Limb (tissue), 2 donors: ENCODE measurements at regions not wholly inside any gene's neighbourhood (a gene's known extent, or its start where the extent isn't known, plus 50 kb on each side); places are given as distances from the start of the nearest gene placed in this dataset.

Experiments used
- DNase-seq, 2 donors: peaks; one replicate each; pipeline ENCODE4 v3.0.0-alpha.2; 2016; ENCODE audit errors: extremely low spot score in 2 of 2

- DNase-seq: no peak
Observed at GRCh38 chr2:46813680-46814079, 101.9 kb downstream of the MCFD2 start.

GRCh38 chr2:46813020-46813415 is 102.6 kb downstream of the MCFD2 start:
- DNase-seq: peak; percentile 35 to 68
